T-helper 1 cell treated with Interleukin-12 subunit alpha and Interleukin-12 subunit beta and Interleukin-4 antibody, amounts not matched to agents 30 μg/mL and 1 μg/mL, for 36 hours (primary cell): ENCODE measurements at regions not wholly inside any gene's neighbourhood (a gene's known extent, or its start where the extent isn't known, plus 50 kb on each side); places are given as distances from the start of the nearest gene placed in this dataset.
"Not testable (repeated sequence)": the region's sequence is repeated elsewhere in the genome, so short reads cannot be mapped to it uniquely, and the experiment has no call there.

ENCODE experiments used
- H3K27ac Mint-ChIP-seq: one replicate; pipeline ENCODE4 v1.8.0; 2021; ENCODE audit warnings: mild to moderate bottlenecking, mixed read lengths
- H3K27me3 Mint-ChIP-seq: one replicate; pipeline ENCODE4 v1.8.0; 2021; ENCODE audit warnings: low read depth, mixed read lengths
- H3K36me3 Mint-ChIP-seq: one replicate; pipeline ENCODE4 v1.8.0; 2021; ENCODE audit warnings: low read depth, mixed read lengths
- H3K4me1 Mint-ChIP-seq: one replicate; pipeline ENCODE4 v1.8.0; 2021; ENCODE audit warnings: low read depth, mixed read lengths
- H3K4me3 Mint-ChIP-seq: one replicate; pipeline ENCODE4 v1.8.0; 2021; ENCODE audit warnings: mild to moderate bottlenecking, moderate library complexity, mixed read lengths
- H3K9me3 Mint-ChIP-seq: one replicate; pipeline ENCODE4 v1.8.0; 2021; ENCODE audit warnings: mixed read lengths

DNA sequence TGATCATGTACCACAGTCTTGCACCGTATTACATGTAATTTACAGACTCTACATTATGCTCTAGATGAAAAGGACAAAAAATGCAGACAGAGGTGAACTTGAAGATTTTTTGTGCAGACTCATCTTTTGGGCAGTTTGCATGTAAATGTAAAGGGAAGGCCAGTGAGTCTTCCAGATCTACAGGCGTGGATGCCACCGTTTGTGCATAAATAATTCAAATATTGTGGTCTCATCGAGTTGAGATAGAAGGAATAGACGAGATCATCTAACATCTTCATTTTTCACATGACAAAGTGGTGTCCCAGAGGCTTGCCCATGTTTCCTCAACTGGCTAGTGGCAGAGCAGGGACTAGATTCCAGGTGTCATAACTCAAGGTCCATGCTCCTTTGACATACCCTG lies 125.2 kb downstream of the ALX1 start:
- H3K36me3 Mint-ChIP-seq = no peaks in the 10 kb centered on the region
- no peak overlapping the region for H3K4me3 Mint-ChIP-seq
- no peaks in the 10 kb centered on the region for H3K27me3 Mint-ChIP-seq
- no peaks in the 10 kb centered on the region for H3K9me3 Mint-ChIP-seq
- H3K27ac Mint-ChIP-seq = no peak overlapping the region
- no peaks in the 10 kb centered on the region for H3K4me1 Mint-ChIP-seq

DNA sequence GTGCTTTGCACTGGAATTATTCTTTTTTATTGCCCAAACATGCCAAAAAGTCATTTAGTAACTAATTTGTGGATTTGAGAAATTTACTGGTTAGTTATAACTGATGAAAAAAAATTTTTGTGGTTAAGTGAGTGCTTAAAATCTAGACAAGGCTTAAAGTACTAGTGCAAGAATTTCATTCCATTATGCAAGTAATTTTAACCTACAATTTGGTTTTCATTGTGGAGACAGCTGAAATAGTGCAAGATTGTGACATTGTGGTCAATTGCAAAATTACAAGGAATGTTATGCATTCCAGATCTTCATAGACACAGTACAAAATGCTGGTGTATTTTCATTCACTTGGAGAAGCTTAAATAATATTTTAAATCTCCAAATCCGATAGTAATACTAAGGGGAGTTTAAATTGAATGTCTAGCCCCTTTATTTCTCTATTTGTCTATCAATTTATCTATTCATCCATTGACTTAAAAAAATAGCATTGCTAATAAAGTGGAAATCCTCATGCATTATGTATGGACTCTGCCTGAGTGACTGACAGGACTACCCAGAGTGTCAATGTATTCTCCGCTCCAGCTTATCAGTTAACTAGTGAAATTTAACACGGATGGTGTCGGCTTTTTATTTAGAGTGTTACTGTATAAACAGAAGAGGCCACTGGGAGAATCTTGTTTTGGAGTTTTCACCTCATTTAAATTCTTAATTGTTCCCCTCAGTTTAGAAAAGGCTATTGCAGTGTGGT lies 125.9 kb downstream of the ALX1 start:
- Mint-ChIP-seq H3K27me3 (no peaks in the 10 kb centered on the region), H3K9me3 (no peaks in the 10 kb centered on the region), H3K4me1 (no peaks in the 10 kb centered on the region), H3K4me3 (no peak overlapping the region), H3K36me3 (no peaks in the 10 kb centered on the region), H3K27ac (no peak overlapping the region)

DNA sequence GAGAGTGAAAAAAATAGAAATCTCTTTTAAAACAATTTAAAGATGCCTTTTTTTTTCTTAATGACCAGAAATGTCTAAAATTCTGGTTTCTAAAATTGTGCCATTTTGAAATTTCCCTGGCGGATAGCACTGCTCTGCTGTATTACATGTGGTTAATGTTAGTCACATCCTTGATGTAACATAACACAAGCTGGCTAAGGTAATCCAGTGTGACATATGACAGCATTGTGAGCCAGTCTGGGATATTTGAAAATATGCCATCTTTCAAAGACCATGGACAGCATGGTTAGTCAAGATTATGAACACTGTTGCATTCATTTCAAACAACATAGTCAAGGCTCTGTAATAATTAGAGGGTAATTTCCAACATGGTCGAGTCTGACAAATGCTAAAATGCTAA lies 133.2 kb downstream of the ALX1 start:
- Mint-ChIP-seq H3K4me3 (no peak overlapping the region), H3K36me3 (no peaks in the 10 kb centered on the region), H3K4me1 (no peaks in the 10 kb centered on the region), H3K9me3 (no peaks in the 10 kb centered on the region), H3K27me3 (no peaks in the 10 kb centered on the region), H3K27ac (no peak overlapping the region)

DNA sequence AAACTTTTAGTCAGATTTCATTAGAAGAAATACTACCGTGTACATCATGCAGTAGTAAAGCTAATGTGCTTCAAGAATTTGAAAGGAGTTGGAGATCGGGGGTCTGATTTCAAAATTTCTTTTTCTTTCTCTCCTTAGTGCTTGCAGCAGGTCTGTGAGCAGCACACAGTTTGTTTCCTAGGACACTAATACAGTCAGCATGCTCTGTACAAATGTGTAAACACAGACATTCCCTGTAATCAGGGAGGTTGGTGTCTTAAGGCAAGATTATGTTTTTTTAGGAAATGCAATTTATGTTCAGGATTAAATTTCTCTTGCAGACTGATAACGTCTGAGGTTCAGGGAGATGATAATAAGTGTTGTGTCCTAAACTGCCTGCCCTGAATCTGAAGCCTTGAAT lies 142.7 kb downstream of the ALX1 start:
- Mint-ChIP-seq H3K27ac (no peak overlapping the region), H3K9me3 (no peaks in the 10 kb centered on the region), H3K4me1 (no peaks in the 10 kb centered on the region), H3K4me3 (no peak overlapping the region), H3K27me3 (no peaks in the 10 kb centered on the region), H3K36me3 (no peaks in the 10 kb centered on the region)

DNA sequence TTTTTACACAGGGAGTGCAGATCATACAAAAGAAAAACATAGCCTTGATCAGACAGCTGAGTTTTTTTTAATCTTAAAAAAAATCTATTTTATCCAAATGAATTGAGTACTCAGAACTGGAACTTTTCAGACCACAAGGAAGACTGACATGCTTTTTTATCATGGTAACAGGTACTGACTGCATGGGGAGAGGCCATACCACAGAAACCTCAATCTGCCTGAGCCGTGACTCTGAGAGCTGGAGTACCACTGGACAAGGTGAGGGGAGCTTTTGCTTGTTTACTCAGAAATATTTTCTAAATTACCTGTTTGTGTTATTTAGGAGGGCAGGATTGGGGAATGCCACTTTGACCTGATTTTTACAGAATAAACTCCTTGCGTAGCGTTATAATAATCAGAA lies 143.9 kb downstream of the ALX1 start:
- Mint-ChIP-seq H3K4me1 (no peaks in the 10 kb centered on the region), H3K36me3 (no peaks in the 10 kb centered on the region), H3K27ac (no peak overlapping the region), H3K9me3 (no peaks in the 10 kb centered on the region), H3K4me3 (no peak overlapping the region), H3K27me3 (peaks cover 4% of the 10 kb centered on the region)

DNA sequence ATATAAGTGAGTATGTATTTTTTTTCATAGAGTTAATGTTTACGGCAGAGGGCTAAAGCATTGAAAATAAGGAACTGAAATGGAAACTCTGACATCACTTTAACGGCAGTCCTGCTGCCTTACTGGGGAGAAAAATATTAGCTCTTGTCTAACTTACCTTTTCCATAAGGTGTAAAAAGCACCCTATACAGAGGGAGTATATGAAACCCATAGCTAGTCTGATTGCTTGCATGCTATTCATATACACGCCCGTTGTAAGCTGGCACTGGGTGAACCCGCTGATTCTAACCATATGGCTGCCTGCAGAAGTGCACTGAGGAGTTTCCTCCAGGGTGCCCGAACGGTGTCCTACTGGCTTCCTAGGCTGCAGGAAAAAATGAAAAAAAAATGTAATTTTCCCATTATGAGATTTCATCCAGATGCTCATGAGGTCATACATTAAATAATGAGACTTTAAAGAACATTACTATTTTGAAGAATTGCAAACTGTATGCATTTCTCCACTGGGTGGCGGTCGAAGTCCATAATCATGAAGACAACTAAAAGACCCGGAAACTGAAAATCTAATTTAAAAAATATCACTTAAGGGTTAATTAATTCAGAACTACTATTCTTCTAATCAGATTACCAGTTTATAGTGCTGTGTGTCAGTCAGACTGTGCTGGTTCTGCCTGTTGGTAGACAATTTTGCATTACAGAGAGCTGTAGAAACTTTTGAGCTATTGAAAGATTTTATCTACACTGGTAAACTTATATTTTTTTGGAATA lies 144.7 kb downstream of the ALX1 start:
- no peak overlapping the region for H3K27ac Mint-ChIP-seq
- no peaks in the 10 kb centered on the region for H3K4me1 Mint-ChIP-seq
- H3K27me3 Mint-ChIP-seq = peaks cover 4% of the 10 kb centered on the region
- H3K36me3 Mint-ChIP-seq = no peaks in the 10 kb centered on the region
- no peak overlapping the region for H3K4me3 Mint-ChIP-seq
- no peaks in the 10 kb centered on the region for H3K9me3 Mint-ChIP-seq

DNA sequence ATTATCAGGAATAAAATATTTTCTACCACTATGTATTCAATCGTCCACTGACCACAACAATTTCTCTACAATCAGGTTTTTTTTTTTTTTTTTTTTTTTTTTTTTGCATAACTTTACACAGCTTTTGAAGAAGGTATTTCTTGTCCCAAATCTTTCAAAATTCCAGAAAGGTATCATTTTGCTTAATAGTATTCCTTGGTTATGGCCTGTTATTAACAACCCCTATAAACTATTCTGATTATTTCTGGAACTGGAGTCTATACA lies 145.3 kb downstream of the ALX1 start:
- H3K36me3 Mint-ChIP-seq = no peaks in the 10 kb centered on the region
- H3K27ac Mint-ChIP-seq = no peak overlapping the region
- no peak overlapping the region for H3K4me3 Mint-ChIP-seq
- H3K27me3 Mint-ChIP-seq = peaks cover 4% of the 10 kb centered on the region
- H3K9me3 Mint-ChIP-seq = no peaks in the 10 kb centered on the region
- no peaks in the 10 kb centered on the region for H3K4me1 Mint-ChIP-seq

DNA sequence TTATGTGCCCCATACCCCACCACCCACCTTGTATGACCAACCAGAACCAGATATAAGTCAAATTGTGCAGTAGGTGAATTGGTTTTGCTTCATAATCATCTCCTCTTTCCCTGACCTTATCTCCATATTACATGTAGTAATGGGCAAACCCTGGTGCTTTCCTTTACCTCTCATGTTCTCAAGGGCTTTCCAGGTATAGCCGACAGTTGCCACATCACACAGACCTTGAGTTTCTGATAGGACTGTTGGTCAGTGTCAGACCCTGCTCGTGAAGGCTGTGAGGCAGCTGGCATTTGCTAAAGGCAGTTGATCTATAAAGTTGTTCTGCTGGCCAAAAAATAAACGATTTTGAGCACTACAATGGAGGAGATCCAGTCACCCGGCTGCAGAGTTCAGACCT lies 145.9 kb downstream of the ALX1 start:
- H3K36me3 Mint-ChIP-seq = no peaks in the 10 kb centered on the region
- no peaks in the 10 kb centered on the region for H3K4me1 Mint-ChIP-seq
- peaks cover 4% of the 10 kb centered on the region for H3K27me3 Mint-ChIP-seq
- no peaks in the 10 kb centered on the region for H3K9me3 Mint-ChIP-seq
- H3K4me3 Mint-ChIP-seq = no peak overlapping the region
- H3K27ac Mint-ChIP-seq = no peak overlapping the region

DNA sequence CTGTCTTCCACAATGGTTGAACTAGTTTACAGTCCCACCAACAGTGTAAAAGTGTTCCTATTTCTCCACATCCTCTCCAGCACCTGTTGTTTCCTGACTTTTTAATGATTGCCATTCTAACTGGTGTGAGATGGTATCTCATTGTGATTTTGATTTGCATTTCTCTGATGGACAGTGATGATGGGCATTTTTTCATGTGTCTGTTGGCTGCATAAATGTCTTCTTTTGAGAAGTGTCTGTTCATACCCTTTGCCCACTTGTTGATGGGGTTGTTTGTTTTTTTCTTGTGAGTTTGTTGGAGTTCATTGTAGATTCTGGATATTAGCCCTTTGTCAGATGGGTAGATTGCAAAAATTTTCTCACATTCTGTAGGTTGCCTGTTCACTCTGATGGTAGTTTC lies 153.1 kb downstream of the ALX1 start:
- H3K27ac Mint-ChIP-seq, H3K27me3 Mint-ChIP-seq, H3K4me3 Mint-ChIP-seq, H3K36me3 Mint-ChIP-seq, H3K9me3 Mint-ChIP-seq, H3K4me1 Mint-ChIP-seq: not testable (repeated sequence)

DNA sequence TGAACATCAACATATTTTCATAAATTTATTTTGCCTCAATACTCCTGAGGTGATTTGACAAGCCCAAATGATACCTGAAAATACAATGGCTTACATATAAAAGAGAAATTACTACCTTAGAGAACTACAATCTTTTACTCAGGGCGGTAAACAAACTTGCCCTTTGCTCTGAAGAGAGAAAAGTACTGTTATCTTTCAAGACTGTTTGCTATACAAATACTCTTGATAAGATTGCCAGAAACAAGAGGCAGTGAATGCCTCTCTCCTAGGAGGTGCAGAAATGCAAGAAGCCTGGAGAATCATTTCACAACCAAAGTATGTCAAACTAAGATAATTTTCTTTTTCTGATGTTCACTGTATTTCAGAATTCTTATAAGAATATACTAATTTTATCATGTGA lies 160.3 kb downstream of the ALX1 start:
- H3K27me3 Mint-ChIP-seq = no peaks in the 10 kb centered on the region
- no peaks in the 10 kb centered on the region for H3K4me1 Mint-ChIP-seq
- no peak overlapping the region for H3K27ac Mint-ChIP-seq
- H3K36me3 Mint-ChIP-seq = no peaks in the 10 kb centered on the region
- no peak overlapping the region for H3K4me3 Mint-ChIP-seq
- no peaks in the 10 kb centered on the region for H3K9me3 Mint-ChIP-seq

DNA sequence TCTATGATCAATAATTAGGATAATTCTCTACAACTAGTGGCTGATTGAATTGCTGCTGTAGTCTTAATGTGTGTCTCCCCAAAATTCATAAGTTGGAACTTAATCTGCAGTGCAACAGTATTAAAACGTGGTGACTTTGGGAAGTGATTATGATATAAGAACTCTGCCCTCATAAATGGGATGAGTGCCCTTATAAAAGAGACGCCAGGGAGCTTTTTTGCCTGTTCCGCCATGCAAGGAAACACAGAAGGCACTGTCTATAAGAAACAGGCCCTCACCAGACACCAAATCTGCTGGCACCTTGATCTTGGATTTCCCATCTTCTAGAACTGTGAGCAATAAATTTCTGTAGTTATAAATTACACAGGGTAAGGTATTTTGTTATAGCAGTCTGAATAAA lies 161.0 kb downstream of the ALX1 start:
- H3K36me3 Mint-ChIP-seq = no peaks in the 10 kb centered on the region
- H3K4me3 Mint-ChIP-seq = no peak overlapping the region
- H3K4me1 Mint-ChIP-seq = no peaks in the 10 kb centered on the region
- no peaks in the 10 kb centered on the region for H3K9me3 Mint-ChIP-seq
- H3K27me3 Mint-ChIP-seq = no peaks in the 10 kb centered on the region
- no peak overlapping the region for H3K27ac Mint-ChIP-seq

DNA sequence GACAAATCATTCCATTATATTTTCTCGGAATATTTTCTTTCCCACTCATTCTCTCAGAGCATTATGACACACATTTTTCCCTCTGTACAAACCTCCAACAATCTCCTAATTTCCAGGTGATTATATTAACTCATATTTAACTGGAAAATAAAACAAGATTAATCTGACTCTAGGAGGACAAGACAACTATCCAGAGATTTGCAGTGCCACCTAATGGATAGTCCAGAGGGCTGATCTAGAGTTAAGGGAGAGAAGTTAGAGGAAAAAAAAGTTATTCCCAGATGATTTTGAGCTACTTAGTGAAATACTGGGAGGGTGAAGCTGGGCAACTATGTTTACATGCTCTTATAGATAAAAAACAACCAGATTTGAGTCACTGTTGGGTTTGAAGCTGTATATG lies 161.7 kb downstream of the ALX1 start:
- no peaks in the 10 kb centered on the region for H3K27me3 Mint-ChIP-seq

DNA sequence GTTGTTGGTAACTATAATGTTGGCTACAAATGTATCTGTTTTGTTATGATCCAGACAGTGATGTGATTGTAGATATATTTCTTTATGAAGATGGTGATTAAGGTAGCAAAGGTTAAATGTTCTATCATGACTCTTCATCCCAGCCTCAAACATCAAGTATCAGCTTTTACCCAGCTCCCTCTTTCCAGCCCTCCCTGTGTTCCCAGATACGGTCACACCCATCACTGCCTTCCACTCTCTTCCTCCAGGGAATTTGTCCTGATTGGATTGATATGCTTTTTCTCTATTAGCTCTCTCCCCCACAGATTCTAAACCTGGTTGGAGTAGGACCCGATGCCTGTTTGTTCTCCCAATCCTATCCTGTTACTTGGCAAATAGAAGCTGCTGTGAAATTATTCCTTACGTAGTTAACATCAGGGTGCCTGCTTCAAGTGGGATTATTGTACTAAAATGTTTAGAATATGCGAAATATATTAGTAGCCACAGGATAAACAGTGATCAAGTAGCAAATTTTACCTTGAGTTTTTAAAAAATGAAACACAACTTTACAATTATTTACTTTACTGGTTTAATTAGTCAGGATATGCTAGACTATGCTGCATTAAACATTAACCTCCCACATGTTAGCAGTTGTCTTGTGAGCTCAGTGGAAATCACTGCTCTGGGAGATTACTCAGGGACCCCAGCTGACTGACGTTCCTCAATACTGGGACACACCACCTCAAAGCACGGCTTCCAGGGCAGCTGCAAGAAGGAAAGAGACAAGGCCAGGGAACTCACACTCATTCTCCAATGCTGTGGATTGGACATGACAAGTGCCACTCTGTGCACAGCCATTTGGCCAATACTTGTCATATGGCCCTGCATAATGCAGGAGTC lies 165.3 kb downstream of the ALX1 start:
- H3K4me3 Mint-ChIP-seq = no peak overlapping the region
- H3K36me3 Mint-ChIP-seq = no peaks in the 10 kb centered on the region
- H3K27ac Mint-ChIP-seq = no peak overlapping the region
- no peaks in the 10 kb centered on the region for H3K9me3 Mint-ChIP-seq
- H3K4me1 Mint-ChIP-seq = no peaks in the 10 kb centered on the region
- peaks cover 5% of the 10 kb centered on the region for H3K27me3 Mint-ChIP-seq

More for the DNA sequence above, 161.7 kb downstream of the ALX1 start:
- H3K9me3 Mint-ChIP-seq = no peaks in the 10 kb centered on the region
- no peaks in the 10 kb centered on the region for H3K36me3 Mint-ChIP-seq
- no peak overlapping the region for H3K4me3 Mint-ChIP-seq
- no peaks in the 10 kb centered on the region for H3K4me1 Mint-ChIP-seq
- H3K27ac Mint-ChIP-seq = no peak overlapping the region

DNA sequence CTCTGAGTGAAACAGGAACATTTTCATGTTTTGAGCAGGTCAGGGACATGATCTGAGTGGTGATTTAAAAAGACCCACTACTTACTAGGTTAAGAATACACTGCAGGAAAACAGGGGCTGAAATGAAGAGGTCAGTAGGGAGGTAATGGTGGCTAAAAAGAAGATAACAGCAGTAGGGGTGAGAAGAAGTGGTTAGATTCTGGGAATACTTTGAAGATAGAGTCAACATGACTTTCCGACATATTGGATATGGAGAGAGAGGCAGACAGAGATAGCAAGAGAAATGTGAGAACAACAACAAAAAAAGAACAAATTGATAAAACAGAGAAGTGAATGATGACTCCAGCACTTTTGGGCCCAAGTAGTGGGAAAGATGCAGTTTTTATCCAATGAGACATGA lies 168.0 kb downstream of the ALX1 start:
- Mint-ChIP-seq H3K36me3 (no peaks in the 10 kb centered on the region), H3K27ac (no peak overlapping the region), H3K9me3 (no peaks in the 10 kb centered on the region), H3K27me3 (peaks cover 5% of the 10 kb centered on the region), H3K4me1 (no peaks in the 10 kb centered on the region), H3K4me3 (no peak overlapping the region)
